ENCODE measurements at regions not wholly inside any gene's neighbourhood (a gene's known extent, or its start where the extent isn't known, plus 50 kb on each side); places are given as distances from the start of the nearest gene placed in this dataset.
A peak's percentile ranks its signal among the peaks of the same experiment; 100 is the strongest.

DNA sequence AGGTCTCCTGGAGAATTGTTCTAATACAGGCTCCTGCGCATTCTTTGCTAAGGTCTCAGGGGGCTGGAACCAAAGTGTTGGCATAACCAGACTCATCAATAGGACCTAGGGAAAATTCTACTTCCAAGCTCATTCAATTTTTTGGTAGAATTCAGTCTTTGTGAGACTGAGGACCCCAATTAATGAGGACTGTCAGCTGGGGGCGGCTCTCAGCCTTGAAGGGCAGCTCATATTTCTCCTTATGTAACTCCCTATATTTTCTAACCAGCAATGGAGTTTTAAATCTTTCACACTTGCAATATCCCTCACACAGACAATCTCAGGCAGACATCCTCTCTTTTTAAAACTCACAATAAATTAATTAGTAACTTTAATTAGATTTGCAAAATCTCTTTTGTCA lies 476.4 kb upstream of the LRFN5 start:
- peak in 1 of 2 donors; percentile 23 for TF ChIP-seq RAD21 (IDR thresholded peaks at IDR 0.05)
- TF ChIP-seq, protein P1, sequence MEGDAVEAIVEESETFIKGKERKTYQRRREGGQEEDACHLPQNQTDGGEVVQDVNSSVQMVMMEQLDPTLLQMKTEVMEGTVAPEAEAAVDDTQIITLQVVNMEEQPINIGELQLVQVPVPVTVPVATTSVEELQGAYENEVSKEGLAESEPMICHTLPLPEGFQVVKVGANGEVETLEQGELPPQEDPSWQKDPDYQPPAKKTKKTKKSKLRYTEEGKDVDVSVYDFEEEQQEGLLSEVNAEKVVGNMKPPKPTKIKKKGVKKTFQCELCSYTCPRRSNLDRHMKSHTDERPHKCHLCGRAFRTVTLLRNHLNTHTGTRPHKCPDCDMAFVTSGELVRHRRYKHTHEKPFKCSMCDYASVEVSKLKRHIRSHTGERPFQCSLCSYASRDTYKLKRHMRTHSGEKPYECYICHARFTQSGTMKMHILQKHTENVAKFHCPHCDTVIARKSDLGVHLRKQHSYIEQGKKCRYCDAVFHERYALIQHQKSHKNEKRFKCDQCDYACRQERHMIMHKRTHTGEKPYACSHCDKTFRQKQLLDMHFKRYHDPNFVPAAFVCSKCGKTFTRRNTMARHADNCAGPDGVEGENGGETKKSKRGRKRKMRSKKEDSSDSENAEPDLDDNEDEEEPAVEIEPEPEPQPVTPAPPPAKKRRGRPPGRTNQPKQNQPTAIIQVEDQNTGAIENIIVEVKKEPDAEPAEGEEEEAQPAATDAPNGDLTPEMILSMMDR (IDR thresholded peaks at IDR 0.05; ENCODE audit: low read depth, low read length, missing input control), result no peak
- TF ChIP-seq, protein P2, sequence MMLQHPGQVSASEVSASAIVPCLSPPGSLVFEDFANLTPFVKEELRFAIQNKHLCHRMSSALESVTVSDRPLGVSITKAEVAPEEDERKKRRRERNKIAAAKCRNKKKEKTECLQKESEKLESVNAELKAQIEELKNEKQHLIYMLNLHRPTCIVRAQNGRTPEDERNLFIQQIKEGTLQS (IDR thresholded peaks at IDR 0.05), result no peak
- no peak for TF ChIP-seq TAF1 (conservative IDR thresholded peaks at IDR 0.05)
- no peak for TF ChIP-seq YY1 (IDR thresholded peaks at IDR 0.05)
